ENCODE measurements at regions not wholly inside any gene's neighbourhood (a gene's known extent, or its start where the extent isn't known, plus 50 kb on each side); places are given as distances from the start of the nearest gene placed in this dataset.

DNA sequence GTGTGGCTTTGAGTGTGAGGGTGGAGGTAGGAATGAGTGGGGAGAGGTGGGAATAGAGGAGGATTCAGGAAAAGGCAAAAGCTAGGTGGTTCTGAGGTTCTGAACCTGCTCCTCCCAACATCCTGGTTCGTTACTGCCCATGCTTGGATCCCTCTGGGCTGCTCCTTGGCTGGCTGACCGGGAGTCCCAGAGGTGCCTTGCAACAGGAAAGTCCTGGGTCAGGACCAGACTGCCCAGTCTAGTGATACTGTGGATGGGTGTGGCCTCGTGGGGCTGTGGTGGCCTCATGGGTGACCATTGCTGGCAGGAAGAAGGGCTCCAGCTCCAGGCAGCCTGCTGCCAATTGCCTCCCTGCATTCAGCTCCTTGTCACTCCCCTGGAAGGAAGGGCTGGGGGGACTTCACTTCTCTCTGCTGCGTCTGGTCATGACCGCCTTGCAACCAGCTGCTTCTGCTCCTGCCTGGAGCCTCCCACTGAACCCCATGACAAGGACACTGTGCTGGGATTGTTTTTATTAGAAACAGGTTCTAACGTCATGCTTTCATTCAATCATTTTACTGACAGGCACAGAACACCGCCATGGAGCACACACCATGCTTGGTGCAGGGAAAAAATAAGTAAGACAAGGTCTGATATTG lies 61.5 kb upstream of the UBL3 start:
- intact Hi-C loops (cut with DNase I; ENCODE audit: low total_unique reads), result no loop called here
- Histone ChIP-seq H3K9me3 (no peaks in the 10 kb centered on the region), H3K36me3 (no peaks in the 10 kb centered on the region), H3K4me1 (no peaks in the 10 kb centered on the region), H3K27ac (no peak overlapping the region), H3K4me3 (no peak overlapping the region), H3K27me3 (no peaks in the 10 kb centered on the region)
- no peak for DNase-seq
- no peak for TF ChIP-seq POLR2A (IDR thresholded peaks at IDR 0.05)
- no peak for TF ChIP-seq CTCF (IDR thresholded peaks at IDR 0.05)

DNA sequence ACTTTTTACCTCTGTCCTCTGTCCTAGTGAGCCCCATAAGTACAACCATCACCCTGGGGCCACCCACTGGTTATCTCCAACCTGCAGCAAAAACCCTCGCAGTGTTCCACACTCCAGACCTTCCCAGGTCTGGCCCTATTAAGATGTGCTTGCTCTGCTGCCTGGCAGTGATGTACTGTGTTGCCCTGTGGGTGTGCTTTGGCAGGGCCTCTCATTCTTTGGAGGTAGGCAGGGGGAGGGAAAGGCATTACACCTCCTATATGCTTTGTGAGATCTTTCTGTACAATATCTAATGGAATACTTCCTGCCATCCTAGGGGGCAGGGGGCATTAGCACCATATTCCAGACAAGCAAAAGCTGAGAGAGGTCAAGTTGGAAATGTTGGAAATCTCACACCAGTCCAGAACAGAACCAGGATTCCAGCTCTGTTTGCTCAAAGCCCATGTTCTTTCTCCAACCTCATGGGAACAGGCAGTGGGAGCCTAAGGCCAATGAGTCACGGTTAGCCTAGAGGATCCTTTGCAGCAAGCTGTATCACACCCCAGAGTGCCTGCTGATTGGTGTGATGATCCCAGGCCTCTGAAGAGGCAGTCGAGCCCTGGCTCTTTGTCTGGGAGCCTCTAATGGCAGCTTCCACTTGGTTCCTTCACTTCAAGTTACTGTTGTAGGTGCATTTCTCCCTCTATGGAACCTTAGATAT lies 59.7 kb upstream of the UBL3 start:
- TF ChIP-seq CTCF (IDR thresholded peaks at IDR 0.05), result no peak
- TF ChIP-seq POLR2A (IDR thresholded peaks at IDR 0.05), result no peak
- H3K36me3 ChIP-seq, result no peaks in the 10 kb centered on the region
- H3K9me3 ChIP-seq, result no peaks in the 10 kb centered on the region
- no peak overlapping the region for H3K4me3 ChIP-seq
- no peak overlapping the region for H3K27ac ChIP-seq
- DNase-seq, result no peak
- H3K27me3 ChIP-seq, result no peaks in the 10 kb centered on the region
- H3K4me1 ChIP-seq, result no peaks in the 10 kb centered on the region
- intact Hi-C loops (cut with DNase I; ENCODE audit: low total_unique reads), result no loop called here

- Histone ChIP-seq H3K4me3 (no peak overlapping the region), H3K36me3 (no peaks in the 10 kb centered on the region), H3K27ac (no peak overlapping the region), H3K4me1 (no peaks in the 10 kb centered on the region), H3K27me3 (no peaks in the 10 kb centered on the region), H3K9me3 (no peaks in the 10 kb centered on the region)
- DNase-seq, result no peak
- TF ChIP-seq CTCF (IDR thresholded peaks at IDR 0.05), result no peak
- TF ChIP-seq POLR2A (IDR thresholded peaks at IDR 0.05), result no peak
- intact Hi-C loops (cut with DNase I; ENCODE audit: low total_unique reads), result no loop called here
Measured at GRCh38 chr13:29909081-29909730, 58.8 kb upstream of the UBL3 start.

DNA sequence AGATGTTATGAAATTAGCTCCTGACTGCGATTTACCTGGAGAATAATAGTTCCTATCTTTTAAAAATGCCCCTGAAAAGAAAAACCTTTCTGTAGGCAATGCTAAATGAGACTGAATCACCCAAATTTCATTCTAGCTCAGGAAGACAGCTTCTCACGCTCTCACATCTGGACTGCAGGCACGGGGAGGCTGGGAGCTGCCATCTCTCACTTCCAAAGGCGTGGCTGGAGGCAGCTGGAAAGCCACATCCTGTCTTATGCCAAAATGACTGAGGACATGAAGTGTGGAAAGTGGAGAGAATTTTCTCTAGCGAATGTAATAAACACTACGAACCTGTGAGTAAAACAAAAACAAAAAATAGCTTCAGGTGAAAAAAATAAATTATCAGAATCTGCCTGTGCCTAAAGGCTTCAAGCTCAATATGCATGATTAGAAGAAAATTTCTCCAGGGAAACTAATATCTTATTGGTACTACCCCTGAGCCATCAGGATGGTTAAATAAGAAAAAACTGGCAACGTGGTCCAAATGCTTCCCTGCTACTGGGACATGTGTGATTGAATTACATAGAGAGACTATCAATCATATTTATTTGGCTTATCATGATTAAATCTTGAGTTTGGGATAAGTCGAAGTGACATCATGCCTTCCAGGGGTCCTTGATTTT lies 58.1 kb upstream of the UBL3 start:
- TF ChIP-seq CTCF (IDR thresholded peaks at IDR 0.05) (no peak), POLR2A (IDR thresholded peaks at IDR 0.05) (no peak)
- DNase-seq, result peak in 1 of 2 donors; percentile 42
- no peaks in the 10 kb centered on the region for H3K27me3 ChIP-seq
- no peaks in the 10 kb centered on the region for H3K4me1 ChIP-seq
- intact Hi-C loops (cut with DNase I; ENCODE audit: low total_unique reads), result no loop called here
- no peak overlapping the region for H3K4me3 ChIP-seq
- no peaks in the 10 kb centered on the region for H3K9me3 ChIP-seq
- H3K36me3 ChIP-seq, result no peaks in the 10 kb centered on the region
- no peak overlapping the region for H3K27ac ChIP-seq

DNA sequence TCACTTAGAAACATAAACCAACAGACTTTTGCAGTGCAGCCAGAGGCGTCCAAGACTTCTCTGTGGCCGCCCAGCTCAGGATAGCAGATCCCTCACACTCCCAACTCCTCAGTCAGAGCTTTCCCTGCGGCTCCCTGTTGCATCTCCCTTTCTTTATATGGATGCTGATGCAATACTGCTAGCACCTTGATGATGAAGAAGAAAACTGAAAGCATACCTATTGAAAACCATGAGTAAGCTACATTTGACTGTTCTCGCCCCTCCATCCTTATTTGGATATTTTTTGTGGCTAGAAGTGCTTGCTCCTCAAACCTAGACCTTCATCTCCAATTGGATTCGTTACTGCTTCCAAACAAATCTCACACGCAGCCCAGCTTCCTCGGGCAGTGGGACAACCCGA lies 57.3 kb upstream of the UBL3 start:
- H3K27ac ChIP-seq, result no peak overlapping the region
- H3K9me3 ChIP-seq, result no peaks in the 10 kb centered on the region
- H3K36me3 ChIP-seq, result no peaks in the 10 kb centered on the region
- no peaks in the 10 kb centered on the region for H3K4me1 ChIP-seq
- no peak overlapping the region for H3K4me3 ChIP-seq
- H3K27me3 ChIP-seq, result no peaks in the 10 kb centered on the region
- intact Hi-C loops (cut with DNase I; ENCODE audit: low total_unique reads), result no loop called here
- DNase-seq, result no peak
- TF ChIP-seq CTCF (IDR thresholded peaks at IDR 0.05), result no peak
- no peak for TF ChIP-seq POLR2A (IDR thresholded peaks at IDR 0.05)

Data from uterus (tissue), 3 donors.